ENCODE measurements at regions not wholly inside any gene's neighbourhood (a gene's known extent, or its start where the extent isn't known, plus 50 kb on each side); places are given as distances from the start of the nearest gene placed in this dataset.

DNA sequence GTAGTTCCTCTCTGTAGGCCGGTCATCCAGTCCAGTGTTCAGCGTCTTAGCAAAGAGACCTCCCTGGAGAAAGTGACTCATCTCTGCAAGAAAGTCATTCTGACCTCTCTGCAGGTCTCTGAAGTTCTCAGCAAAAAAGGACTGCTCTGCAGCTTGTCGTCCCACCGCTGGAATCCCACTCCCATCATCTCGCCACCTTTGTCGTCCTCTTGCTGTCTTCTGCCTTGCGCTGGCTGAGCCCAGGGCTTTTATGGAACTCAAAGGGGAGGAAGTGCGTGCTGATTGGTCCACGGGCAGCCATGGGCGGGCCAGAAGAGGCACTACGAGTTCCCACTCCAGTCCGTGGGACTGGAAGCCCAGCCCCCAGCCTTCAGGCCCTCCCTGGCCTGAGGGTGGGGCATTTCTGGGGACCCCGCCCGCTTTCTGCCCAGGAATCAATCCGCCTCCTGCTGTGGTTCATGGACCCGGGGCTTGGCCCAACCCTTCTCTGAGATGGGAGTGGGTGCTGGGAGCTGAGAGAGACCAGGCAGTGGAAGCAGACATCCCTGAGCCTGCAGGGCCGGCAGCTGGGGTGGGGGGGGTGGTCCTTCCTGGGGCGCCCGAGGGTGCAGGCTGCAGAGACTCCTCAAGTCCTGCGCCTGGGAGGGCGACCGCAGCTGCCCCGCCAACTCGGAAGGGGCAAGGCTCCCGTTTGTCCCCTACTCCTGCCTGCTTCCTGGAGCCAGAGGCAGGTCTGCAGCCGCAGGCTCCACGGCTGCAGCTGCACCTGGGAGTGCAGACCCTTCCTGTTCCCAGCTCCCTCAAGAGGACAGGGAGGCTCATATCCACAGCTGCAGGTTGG is 660.7 kb upstream of the RAB6C start:
- H3K4me1 ChIP-seq: no peaks in the 10 kb centered on the region
- H2AFZ ChIP-seq: no peak overlapping the region
- no peaks in the 10 kb centered on the region for H3K36me3 ChIP-seq (ENCODE audit: control insufficient read depth, insufficient read depth, low read length)
- H3K9me3 ChIP-seq (ENCODE audit: control insufficient read depth, low read length): no peaks in the 10 kb centered on the region
- no peak overlapping the region for H3K4me2 ChIP-seq (ENCODE audit: low read length)
- TF ChIP-seq, protein P1, sequence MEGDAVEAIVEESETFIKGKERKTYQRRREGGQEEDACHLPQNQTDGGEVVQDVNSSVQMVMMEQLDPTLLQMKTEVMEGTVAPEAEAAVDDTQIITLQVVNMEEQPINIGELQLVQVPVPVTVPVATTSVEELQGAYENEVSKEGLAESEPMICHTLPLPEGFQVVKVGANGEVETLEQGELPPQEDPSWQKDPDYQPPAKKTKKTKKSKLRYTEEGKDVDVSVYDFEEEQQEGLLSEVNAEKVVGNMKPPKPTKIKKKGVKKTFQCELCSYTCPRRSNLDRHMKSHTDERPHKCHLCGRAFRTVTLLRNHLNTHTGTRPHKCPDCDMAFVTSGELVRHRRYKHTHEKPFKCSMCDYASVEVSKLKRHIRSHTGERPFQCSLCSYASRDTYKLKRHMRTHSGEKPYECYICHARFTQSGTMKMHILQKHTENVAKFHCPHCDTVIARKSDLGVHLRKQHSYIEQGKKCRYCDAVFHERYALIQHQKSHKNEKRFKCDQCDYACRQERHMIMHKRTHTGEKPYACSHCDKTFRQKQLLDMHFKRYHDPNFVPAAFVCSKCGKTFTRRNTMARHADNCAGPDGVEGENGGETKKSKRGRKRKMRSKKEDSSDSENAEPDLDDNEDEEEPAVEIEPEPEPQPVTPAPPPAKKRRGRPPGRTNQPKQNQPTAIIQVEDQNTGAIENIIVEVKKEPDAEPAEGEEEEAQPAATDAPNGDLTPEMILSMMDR (IDR thresholded peaks at IDR 0.05): no peak
- H3K27me3 ChIP-seq (ENCODE audit: control insufficient read depth, insufficient read depth, low read length): no peaks in the 10 kb centered on the region
- H3K79me2 ChIP-seq: no peaks in the 10 kb centered on the region
- H3K4me3 ChIP-seq (ENCODE audit: low read depth, low read length): no peak overlapping the region
- H3K27ac ChIP-seq: no peak overlapping the region
- H3K9ac ChIP-seq: no peak overlapping the region

DNA sequence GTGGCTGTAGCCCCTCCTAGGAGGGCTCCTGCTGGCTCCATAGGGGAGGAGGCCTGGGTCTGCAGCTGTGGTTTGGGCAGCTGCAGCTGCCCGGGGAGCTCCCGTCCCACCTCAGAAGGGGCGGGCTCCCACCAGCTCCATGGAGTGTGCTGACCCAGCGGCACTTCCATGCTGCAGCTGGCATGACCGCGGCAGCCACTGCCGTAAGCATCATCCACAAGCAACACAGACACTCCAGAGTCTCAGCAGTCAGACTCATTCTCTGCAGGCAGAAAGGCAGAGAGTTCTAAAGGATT is 660.1 kb upstream of the RAB6C start:
- no peak overlapping the region for H3K4me2 ChIP-seq (ENCODE audit: low read length)
- no peaks in the 10 kb centered on the region for H3K4me1 ChIP-seq
- TF ChIP-seq, protein P1 (IDR thresholded peaks at IDR 0.05): no peak
- no peak overlapping the region for H3K9ac ChIP-seq
- no peak overlapping the region for H3K27ac ChIP-seq
- H3K79me2 ChIP-seq: no peaks in the 10 kb centered on the region
- no peak overlapping the region for H2AFZ ChIP-seq
- H3K9me3 ChIP-seq (ENCODE audit: control insufficient read depth, low read length): no peaks in the 10 kb centered on the region
- H3K27me3 ChIP-seq (ENCODE audit: control insufficient read depth, insufficient read depth, low read length): no peaks in the 10 kb centered on the region
- no peak overlapping the region for H3K4me3 ChIP-seq (ENCODE audit: low read depth, low read length)
- no peaks in the 10 kb centered on the region for H3K36me3 ChIP-seq (ENCODE audit: control insufficient read depth, insufficient read depth, low read length)

DNA sequence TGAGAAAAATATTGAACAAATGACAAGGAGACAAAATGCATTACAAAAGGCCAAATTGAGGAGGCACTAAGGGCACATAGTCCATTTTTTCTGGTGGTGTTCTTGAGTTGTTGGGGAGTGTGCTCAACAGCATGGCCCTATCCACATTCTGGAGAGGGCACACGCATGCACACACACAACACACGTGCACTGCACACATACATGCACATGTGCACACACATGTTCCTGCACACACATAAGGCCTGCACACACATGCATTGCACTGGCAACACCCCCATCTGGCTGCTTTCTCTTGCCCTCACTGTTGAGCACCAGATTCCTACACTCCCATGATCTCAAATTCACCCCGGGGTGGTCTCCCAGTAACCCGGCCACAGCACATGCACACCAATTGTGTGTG is 659.2 kb upstream of the RAB6C start:
- H3K27me3 ChIP-seq (ENCODE audit: control insufficient read depth, insufficient read depth, low read length): no peaks in the 10 kb centered on the region
- no peaks in the 10 kb centered on the region for H3K4me1 ChIP-seq
- TF ChIP-seq, protein P1 (IDR thresholded peaks at IDR 0.05): no peak
- H3K79me2 ChIP-seq: no peaks in the 10 kb centered on the region
- H2AFZ ChIP-seq: no peak overlapping the region
- no peak overlapping the region for H3K27ac ChIP-seq
- no peak overlapping the region for H3K4me3 ChIP-seq (ENCODE audit: low read depth, low read length)
- H3K9ac ChIP-seq: no peak overlapping the region
- H3K9me3 ChIP-seq (ENCODE audit: control insufficient read depth, low read length): no peaks in the 10 kb centered on the region
- H3K4me2 ChIP-seq (ENCODE audit: low read length): no peak overlapping the region
- H3K36me3 ChIP-seq (ENCODE audit: control insufficient read depth, insufficient read depth, low read length): no peaks in the 10 kb centered on the region

DNA sequence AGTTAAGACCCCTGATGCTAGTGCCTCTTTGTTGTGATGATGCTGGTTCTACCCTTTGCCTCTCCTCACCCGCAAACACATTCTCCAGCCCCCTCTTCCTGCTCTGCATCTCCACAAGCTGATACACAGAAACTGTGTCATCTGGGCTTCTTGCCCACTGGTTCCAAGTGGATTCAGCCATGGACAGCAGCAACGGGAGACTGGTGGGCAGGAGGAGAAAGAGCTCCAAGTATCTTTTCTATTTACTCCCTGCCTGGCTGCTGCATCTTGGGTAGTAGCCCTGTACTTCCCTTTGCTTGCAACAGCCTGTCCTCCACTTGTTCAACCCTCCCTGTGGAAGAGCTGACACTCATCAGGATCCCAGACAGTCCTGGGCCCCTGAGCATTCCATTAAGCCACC is 655.1 kb upstream of the RAB6C start:
- no peak overlapping the region for H2AFZ ChIP-seq
- H3K9ac ChIP-seq: no peak overlapping the region
- H3K4me3 ChIP-seq (ENCODE audit: low read depth, low read length): no peak overlapping the region
- H3K79me2 ChIP-seq: no peaks in the 10 kb centered on the region
- TF ChIP-seq, protein P1 (IDR thresholded peaks at IDR 0.05): no peak
- no peaks in the 10 kb centered on the region for H3K36me3 ChIP-seq (ENCODE audit: control insufficient read depth, insufficient read depth, low read length)
- H3K4me2 ChIP-seq (ENCODE audit: low read length): no peak overlapping the region
- no peaks in the 10 kb centered on the region for H3K9me3 ChIP-seq (ENCODE audit: control insufficient read depth, low read length)
- H3K4me1 ChIP-seq: no peaks in the 10 kb centered on the region
- H3K27ac ChIP-seq: no peak overlapping the region
- H3K27me3 ChIP-seq (ENCODE audit: control insufficient read depth, insufficient read depth, low read length): no peaks in the 10 kb centered on the region

DNA sequence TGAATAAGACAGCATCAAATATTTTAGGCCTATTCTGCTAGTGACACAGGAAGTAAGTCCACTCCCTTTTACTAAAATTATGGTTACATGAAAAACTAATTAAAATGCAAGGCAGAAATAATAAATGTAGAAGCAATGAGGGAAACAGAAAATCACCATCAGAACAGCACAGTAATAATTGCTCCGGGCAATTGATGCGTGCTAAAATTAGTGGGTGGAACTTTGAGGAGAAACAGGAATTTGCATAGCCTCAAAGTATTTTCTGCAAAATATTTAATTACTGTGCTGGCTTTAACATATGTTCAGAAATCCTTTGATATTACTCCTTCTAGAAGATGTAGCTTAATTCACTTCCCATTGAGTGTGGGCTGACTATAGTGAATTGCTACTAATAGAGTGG is 654.3 kb upstream of the RAB6C start:
- H3K4me1 ChIP-seq: no peaks in the 10 kb centered on the region
- no peaks in the 10 kb centered on the region for H3K9me3 ChIP-seq (ENCODE audit: control insufficient read depth, low read length)
- no peaks in the 10 kb centered on the region for H3K27me3 ChIP-seq (ENCODE audit: control insufficient read depth, insufficient read depth, low read length)
- no peaks in the 10 kb centered on the region for H3K79me2 ChIP-seq
- no peak overlapping the region for H3K27ac ChIP-seq
- H3K36me3 ChIP-seq (ENCODE audit: control insufficient read depth, insufficient read depth, low read length): no peaks in the 10 kb centered on the region
- H3K4me3 ChIP-seq (ENCODE audit: low read depth, low read length): no peak overlapping the region
- no peak overlapping the region for H3K4me2 ChIP-seq (ENCODE audit: low read length)
- H2AFZ ChIP-seq: no peak overlapping the region
- no peak overlapping the region for H3K9ac ChIP-seq
- TF ChIP-seq, protein P1 (IDR thresholded peaks at IDR 0.05): no peak

Data from parathyroid adenoma (tissue), 2 donors.